WTC11 (cell line): ENCODE measurements at regions not wholly inside any gene's neighbourhood (a gene's known extent, or its start where the extent isn't known, plus 50 kb on each side); places are given as distances from the start of the nearest gene placed in this dataset.

ENCODE experiments used
- ATAC-seq: fragments of 200-7000 bp; cut with Tn5 transposase; 2 replicates; pipeline ENCODE4 v1.10.0; 2021; ENCODE audit warnings: mild to moderate bottlenecking, moderate library complexity
- CTCF ChIA-PET: fragments of 300-600 bp; sonication (Branson Sonifier 250); formaldehyde crosslinking; loops from one replicate; lab custom pipeline; 2021; ENCODE audit warnings: antibody characterized with exemption; lab: Charles Lee
- POLR2A ChIA-PET: fragments of 350-600 bp; sonication (Branson Sonifier 250); formaldehyde crosslinking; loops from one replicate; lab custom pipeline; 2021; ENCODE audit warnings: antibody characterized with exemption; lab: Charles Lee
- DNase-seq: peaks from one replicate; pipeline ENCODE4 v3.0.0; 2021; ENCODE audit warnings: low spot score
- H3K27ac Mint-ChIP-seq: 2 replicates; pipeline ENCODE4 v1.8.0; 2021; ENCODE audit warnings: mixed read lengths
- H3K27me3 Mint-ChIP-seq: 2 replicates; pipeline ENCODE4 v1.8.0; 2021; ENCODE audit warnings: low read depth, mild to moderate bottlenecking, moderate library complexity, mixed read lengths
- H3K36me3 Mint-ChIP-seq: 2 replicates; pipeline ENCODE4 v1.8.0; 2021; ENCODE audit warnings: mixed read lengths
- H3K4me1 Mint-ChIP-seq: 2 replicates; pipeline ENCODE4 v1.8.0; 2022; ENCODE audit warnings: mixed read lengths
- H3K4me3 Mint-ChIP-seq: 2 replicates; pipeline ENCODE4 v1.8.0; 2021; ENCODE audit warnings: mild to moderate bottlenecking, moderate library complexity, mixed read lengths
- H3K9me3 Mint-ChIP-seq: 2 replicates; pipeline ENCODE4 v1.8.0; 2021; ENCODE audit warnings: mixed read lengths
- CBFB ChIP-seq: sonication (generic); formaldehyde crosslinking; IDR thresholded peaks from 2 replicates; pipeline ENCODE4 v1.8.1; 2022; ENCODE audit warnings: mild to moderate bottlenecking, low read depth, missing genetic modification reagents
- FOXP1 ChIP-seq: sonication (generic); formaldehyde crosslinking; IDR thresholded peaks from 2 replicates; pipeline ENCODE4 v1.8.0; 2022; ENCODE audit warnings: missing genetic modification reagents, mild to moderate bottlenecking, moderate library complexity, borderline replicate concordance
- NFE2L1 ChIP-seq: sonication (generic); formaldehyde crosslinking; IDR thresholded peaks from 2 replicates; pipeline ENCODE4 v1.8.1; 2023; ENCODE audit warnings: missing genetic modification reagents
- NR1H2 ChIP-seq: sonication (generic); formaldehyde crosslinking; IDR thresholded peaks from 2 replicates; pipeline ENCODE4 v1.9.0; 2021; ENCODE audit warnings: mild to moderate bottlenecking, moderate library complexity, missing genetic modification reagents
- SMAD3 ChIP-seq: sonication (generic); formaldehyde crosslinking; IDR thresholded peaks from 2 replicates; pipeline ENCODE4 v1.8.0; 2022; ENCODE audit warnings: missing genetic modification reagents, mild to moderate bottlenecking, borderline replicate concordance
- SOX15 ChIP-seq: fragments of 250-450 bp; sonication (Bioruptor Pico); IDR thresholded peaks from 2 replicates; pipeline ENCODE4 v1.9.0; 2021; ENCODE audit warnings: mild to moderate bottlenecking
- TP53 ChIP-seq: sonication (generic); formaldehyde crosslinking; IDR thresholded peaks from 2 replicates; pipeline ENCODE4 v1.8.1; 2023; ENCODE audit warnings: mild to moderate bottlenecking, missing genetic modification reagents
- ZNF121 ChIP-seq: sonication (generic); formaldehyde crosslinking; IDR thresholded peaks from 2 replicates; pipeline ENCODE4 v1.8.0; 2023; ENCODE audit warnings: missing genetic modification reagents
- ZNF317 ChIP-seq: sonication (generic); formaldehyde crosslinking; IDR thresholded peaks from 2 replicates; pipeline ENCODE4 v1.8.1; 2023; ENCODE audit warnings: low read depth, mild to moderate bottlenecking, moderate library complexity, missing genetic modification reagents, borderline replicate concordance
- ZNF671 ChIP-seq: fragments of 250-450 bp; sonication (Bioruptor Pico); IDR thresholded peaks from 2 replicates; pipeline ENCODE4 v1.8.0; 2021; ENCODE audit warnings: mild to moderate bottlenecking
- TF ChIP-seq, protein P1 (sequence below): sonication (generic); formaldehyde crosslinking; IDR thresholded peaks from 2 replicates; pipeline ENCODE4 v1.8.0; 2022; ENCODE audit warnings: mild to moderate bottlenecking, missing genetic modification reagents
- TF ChIP-seq, protein P2 (sequence below): sonication (generic); formaldehyde crosslinking; IDR thresholded peaks from 2 replicates; pipeline ENCODE4 v1.8.0; 2023; ENCODE audit warnings: missing genetic modification reagents, mild to moderate bottlenecking, borderline replicate concordance
- TF ChIP-seq, protein P3 (sequence below): fragments of 250-450 bp; sonication (Bioruptor Pico); IDR thresholded peaks from 2 replicates; pipeline ENCODE4 v1.8.0; 2021; ENCODE audit warnings: mild to moderate bottlenecking
- TF ChIP-seq, protein P4 (sequence below): fragments of 250-450 bp; sonication (Bioruptor Pico); IDR thresholded peaks from 2 replicates; pipeline ENCODE4 v2.1.2; 2022; ENCODE audit warnings: mild to moderate bottlenecking, moderate library complexity
- TF ChIP-seq, protein P5 (sequence below): fragments of 250-450 bp; sonication (Bioruptor Pico); IDR thresholded peaks from 2 replicates; pipeline ENCODE4 v1.9.0; 2021; ENCODE audit warnings: moderate library complexity, mild to moderate bottlenecking, inconsistent platforms, borderline replicate concordance
- TF ChIP-seq, protein P6 (sequence below): sonication (generic); formaldehyde crosslinking; IDR thresholded peaks from 2 replicates; pipeline ENCODE4 v1.8.0; 2022; ENCODE audit warnings: mild to moderate bottlenecking, missing genetic modification reagents
- TF ChIP-seq, protein P7 (sequence below): fragments of 200-600 bp; IDR thresholded peaks from 2 replicates; pipeline ENCODE4 v1.8.0; 2022; ENCODE audit warnings: antibody characterized with exemption

DNA sequence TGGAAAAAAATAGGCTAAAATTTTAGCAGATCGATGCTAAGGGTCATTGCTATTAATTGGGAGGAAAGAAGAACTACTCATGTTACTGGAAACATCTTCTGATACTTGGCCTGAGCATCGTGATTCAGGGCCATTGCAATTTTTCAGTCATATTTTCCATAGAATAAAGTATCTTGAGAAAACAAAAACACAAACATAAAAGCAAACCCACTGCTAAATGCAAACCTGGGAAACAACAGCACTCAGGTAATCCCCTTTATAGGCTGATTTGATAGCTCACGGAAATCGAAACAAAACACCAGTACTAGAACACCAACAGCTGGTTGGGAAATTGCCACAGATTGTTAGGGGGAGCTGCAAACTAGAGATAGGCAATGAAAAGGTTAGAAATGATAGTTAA, 172.9 kb upstream of the ESRRG start:
- no peak overlapping the region for H3K4me3 Mint-ChIP-seq
- no peaks in the 10 kb centered on the region for H3K27me3 Mint-ChIP-seq
- ChIA-PET POLR2A (no interaction called here), CTCF (no interaction called here)
- no peak overlapping the region for H3K27ac Mint-ChIP-seq
- DNase-seq (no peak), ATAC-seq (no peak)
- H3K4me1 Mint-ChIP-seq: peaks cover 14% of the 10 kb centered on the region
- H3K9me3 Mint-ChIP-seq: no peaks in the 10 kb centered on the region
- H3K36me3 Mint-ChIP-seq: no peaks in the 10 kb centered on the region
- no peak for TF ChIP-seq ZNF121 (CRISPR knock-in tag)
- TF ChIP-seq, protein P1, sequence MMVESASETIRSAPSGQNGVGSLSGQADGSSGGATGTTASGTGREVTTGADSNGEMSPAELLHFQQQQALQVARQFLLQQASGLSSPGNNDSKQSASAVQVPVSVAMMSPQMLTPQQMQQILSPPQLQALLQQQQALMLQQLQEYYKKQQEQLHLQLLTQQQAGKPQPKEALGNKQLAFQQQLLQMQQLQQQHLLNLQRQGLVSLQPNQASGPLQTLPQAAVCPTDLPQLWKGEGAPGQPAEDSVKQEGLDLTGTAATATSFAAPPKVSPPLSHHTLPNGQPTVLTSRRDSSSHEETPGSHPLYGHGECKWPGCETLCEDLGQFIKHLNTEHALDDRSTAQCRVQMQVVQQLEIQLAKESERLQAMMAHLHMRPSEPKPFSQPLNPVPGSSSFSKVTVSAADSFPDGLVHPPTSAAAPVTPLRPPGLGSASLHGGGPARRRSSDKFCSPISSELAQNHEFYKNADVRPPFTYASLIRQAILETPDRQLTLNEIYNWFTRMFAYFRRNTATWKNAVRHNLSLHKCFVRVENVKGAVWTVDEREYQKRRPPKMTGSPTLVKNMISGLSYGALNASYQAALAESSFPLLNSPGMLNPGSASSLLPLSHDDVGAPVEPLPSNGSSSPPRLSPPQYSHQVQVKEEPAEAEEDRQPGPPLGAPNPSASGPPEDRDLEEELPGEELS (CRISPR knock-in tag): no peak
- TF ChIP-seq, protein P2, sequence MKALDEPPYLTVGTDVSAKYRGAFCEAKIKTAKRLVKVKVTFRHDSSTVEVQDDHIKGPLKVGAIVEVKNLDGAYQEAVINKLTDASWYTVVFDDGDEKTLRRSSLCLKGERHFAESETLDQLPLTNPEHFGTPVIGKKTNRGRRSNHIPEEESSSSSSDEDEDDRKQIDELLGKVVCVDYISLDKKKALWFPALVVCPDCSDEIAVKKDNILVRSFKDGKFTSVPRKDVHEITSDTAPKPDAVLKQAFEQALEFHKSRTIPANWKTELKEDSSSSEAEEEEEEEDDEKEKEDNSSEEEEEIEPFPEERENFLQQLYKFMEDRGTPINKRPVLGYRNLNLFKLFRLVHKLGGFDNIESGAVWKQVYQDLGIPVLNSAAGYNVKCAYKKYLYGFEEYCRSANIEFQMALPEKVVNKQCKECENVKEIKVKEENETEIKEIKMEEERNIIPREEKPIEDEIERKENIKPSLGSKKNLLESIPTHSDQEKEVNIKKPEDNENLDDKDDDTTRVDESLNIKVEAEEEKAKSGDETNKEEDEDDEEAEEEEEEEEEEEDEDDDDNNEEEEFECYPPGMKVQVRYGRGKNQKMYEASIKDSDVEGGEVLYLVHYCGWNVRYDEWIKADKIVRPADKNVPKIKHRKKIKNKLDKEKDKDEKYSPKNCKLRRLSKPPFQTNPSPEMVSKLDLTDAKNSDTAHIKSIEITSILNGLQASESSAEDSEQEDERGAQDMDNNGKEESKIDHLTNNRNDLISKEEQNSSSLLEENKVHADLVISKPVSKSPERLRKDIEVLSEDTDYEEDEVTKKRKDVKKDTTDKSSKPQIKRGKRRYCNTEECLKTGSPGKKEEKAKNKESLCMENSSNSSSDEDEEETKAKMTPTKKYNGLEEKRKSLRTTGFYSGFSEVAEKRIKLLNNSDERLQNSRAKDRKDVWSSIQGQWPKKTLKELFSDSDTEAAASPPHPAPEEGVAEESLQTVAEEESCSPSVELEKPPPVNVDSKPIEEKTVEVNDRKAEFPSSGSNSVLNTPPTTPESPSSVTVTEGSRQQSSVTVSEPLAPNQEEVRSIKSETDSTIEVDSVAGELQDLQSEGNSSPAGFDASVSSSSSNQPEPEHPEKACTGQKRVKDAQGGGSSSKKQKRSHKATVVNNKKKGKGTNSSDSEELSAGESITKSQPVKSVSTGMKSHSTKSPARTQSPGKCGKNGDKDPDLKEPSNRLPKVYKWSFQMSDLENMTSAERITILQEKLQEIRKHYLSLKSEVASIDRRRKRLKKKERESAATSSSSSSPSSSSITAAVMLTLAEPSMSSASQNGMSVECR: no peak
- TF ChIP-seq, protein P3, sequence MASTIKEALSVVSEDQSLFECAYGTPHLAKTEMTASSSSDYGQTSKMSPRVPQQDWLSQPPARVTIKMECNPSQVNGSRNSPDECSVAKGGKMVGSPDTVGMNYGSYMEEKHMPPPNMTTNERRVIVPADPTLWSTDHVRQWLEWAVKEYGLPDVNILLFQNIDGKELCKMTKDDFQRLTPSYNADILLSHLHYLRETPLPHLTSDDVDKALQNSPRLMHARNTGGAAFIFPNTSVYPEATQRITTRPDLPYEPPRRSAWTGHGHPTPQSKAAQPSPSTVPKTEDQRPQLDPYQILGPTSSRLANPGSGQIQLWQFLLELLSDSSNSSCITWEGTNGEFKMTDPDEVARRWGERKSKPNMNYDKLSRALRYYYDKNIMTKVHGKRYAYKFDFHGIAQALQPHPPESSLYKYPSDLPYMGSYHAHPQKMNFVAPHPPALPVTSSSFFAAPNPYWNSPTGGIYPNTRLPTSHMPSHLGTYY (CRISPR knock-in tag): no peak
- no peak for TF ChIP-seq ZNF671
- no peak for TF ChIP-seq CBFB (CRISPR knock-in tag)
- no peak for TF ChIP-seq SOX15 (CRISPR knock-in tag)
- no peak for TF ChIP-seq FOXP1 (CRISPR knock-in tag)
- TF ChIP-seq, protein P4, sequence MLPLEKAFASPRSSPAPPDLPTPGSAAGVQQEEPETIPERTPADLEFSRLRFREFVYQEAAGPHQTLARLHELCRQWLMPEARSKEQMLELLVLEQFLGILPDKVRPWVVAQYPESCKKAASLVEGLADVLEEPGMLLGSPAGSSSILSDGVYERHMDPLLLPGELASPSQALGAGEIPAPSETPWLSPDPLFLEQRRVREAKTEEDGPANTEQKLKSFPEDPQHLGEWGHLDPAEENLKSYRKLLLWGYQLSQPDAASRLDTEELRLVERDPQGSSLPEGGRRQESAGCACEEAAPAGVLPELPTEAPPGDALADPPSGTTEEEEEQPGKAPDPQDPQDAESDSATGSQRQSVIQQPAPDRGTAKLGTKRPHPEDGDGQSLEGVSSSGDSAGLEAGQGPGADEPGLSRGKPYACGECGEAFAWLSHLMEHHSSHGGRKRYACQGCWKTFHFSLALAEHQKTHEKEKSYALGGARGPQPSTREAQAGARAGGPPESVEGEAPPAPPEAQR: no peak
- TF ChIP-seq, protein P5, sequence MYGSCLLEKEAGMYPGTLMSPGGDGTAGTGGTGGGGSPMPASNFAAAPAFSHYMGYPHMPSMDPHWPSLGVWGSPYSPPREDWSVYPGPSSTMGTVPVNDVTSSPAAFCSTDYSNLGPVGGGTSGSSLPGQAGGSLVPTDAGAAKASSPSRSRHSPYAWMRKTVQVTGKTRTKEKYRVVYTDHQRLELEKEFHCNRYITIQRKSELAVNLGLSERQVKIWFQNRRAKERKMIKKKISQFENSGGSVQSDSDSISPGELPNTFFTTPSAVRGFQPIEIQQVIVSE (CRISPR knock-in tag): no peak
- TF ChIP-seq ZNF317 (CRISPR knock-in tag): no peak
- no peak for TF ChIP-seq SMAD3 (CRISPR knock-in tag)
- TF ChIP-seq NFE2L1 (CRISPR knock-in tag): no peak
- TF ChIP-seq NR1H2 (CRISPR knock-in tag): no peak
- no peak for TF ChIP-seq TP53 (CRISPR knock-in tag)
- TF ChIP-seq, protein P6, sequence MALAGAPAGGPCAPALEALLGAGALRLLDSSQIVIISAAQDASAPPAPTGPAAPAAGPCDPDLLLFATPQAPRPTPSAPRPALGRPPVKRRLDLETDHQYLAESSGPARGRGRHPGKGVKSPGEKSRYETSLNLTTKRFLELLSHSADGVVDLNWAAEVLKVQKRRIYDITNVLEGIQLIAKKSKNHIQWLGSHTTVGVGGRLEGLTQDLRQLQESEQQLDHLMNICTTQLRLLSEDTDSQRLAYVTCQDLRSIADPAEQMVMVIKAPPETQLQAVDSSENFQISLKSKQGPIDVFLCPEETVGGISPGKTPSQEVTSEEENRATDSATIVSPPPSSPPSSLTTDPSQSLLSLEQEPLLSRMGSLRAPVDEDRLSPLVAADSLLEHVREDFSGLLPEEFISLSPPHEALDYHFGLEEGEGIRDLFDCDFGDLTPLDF (CRISPR knock-in tag): no peak
- TF ChIP-seq, protein P7, sequence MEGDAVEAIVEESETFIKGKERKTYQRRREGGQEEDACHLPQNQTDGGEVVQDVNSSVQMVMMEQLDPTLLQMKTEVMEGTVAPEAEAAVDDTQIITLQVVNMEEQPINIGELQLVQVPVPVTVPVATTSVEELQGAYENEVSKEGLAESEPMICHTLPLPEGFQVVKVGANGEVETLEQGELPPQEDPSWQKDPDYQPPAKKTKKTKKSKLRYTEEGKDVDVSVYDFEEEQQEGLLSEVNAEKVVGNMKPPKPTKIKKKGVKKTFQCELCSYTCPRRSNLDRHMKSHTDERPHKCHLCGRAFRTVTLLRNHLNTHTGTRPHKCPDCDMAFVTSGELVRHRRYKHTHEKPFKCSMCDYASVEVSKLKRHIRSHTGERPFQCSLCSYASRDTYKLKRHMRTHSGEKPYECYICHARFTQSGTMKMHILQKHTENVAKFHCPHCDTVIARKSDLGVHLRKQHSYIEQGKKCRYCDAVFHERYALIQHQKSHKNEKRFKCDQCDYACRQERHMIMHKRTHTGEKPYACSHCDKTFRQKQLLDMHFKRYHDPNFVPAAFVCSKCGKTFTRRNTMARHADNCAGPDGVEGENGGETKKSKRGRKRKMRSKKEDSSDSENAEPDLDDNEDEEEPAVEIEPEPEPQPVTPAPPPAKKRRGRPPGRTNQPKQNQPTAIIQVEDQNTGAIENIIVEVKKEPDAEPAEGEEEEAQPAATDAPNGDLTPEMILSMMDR: no peak
